ENCODE measurements at regions not wholly inside any gene's neighbourhood (a gene's known extent, or its start where the extent isn't known, plus 50 kb on each side); places are given as distances from the start of the nearest gene placed in this dataset.
A peak's percentile ranks its signal among the peaks of the same experiment; 100 is the strongest.
"Not testable (repeated sequence)": the region's sequence is repeated elsewhere in the genome, so short reads cannot be mapped to it uniquely, and the experiment has no call there.

DNA sequence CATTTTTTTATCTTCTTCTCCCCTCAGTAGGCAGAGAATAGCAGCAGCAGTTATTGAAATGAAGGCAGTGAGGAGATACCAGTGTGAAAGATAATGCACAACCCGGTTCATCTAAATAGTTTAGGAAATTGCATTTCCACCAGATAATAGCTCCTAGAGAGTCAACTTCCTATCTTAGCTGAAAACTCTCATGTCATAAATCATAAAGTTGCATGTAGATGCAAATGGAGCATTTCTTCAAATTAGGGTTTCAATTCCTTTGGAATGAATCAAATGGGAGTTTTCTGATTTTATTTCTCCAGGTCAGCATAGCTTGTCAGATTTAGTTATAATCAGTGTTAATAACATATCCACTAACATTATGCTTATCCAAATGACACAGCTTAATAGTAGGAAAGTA is 335.3 kb downstream of the CNTNAP4 start:
- DNase-seq, result no peak

DNA sequence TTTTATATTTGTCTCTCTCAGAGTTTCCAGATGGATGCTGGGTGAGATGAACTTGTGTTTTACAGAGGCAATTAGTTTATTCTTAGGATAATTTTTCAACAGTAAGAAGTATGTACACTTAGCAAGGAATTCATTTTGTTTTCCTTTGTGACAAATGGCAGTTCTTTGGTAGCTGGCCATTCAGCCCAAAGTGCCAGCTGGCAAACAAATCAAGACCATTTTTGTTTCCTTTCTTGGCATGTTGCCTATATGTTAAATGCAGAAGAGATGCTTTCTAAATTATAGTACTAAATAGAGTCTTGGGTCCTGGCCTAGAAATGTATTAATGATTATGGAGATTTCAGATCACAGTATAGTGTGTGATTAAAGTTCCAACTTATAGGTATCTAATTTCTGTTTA is 337.1 kb downstream of the CNTNAP4 start:
- DNase-seq, result no peak

DNA sequence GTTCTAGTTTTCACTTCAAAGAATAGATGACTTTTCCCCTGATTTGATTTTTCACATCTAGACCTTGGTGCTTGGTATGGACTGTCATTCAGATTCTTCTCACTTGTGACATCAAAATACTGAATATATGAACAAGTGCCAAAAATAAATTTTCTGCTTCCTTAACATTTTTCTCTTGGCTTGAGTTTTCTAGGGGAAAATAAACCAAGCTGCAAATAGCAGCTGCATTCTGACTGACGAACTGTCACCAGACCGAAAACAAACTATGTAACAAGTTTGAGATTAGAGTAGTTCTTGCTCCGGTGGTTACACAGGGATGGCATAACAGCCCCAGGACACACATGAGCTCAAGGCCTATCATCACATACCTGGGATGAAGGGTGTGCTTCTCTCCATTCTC is 345.7 kb downstream of the CNTNAP4 start:
- no peak for DNase-seq

DNA sequence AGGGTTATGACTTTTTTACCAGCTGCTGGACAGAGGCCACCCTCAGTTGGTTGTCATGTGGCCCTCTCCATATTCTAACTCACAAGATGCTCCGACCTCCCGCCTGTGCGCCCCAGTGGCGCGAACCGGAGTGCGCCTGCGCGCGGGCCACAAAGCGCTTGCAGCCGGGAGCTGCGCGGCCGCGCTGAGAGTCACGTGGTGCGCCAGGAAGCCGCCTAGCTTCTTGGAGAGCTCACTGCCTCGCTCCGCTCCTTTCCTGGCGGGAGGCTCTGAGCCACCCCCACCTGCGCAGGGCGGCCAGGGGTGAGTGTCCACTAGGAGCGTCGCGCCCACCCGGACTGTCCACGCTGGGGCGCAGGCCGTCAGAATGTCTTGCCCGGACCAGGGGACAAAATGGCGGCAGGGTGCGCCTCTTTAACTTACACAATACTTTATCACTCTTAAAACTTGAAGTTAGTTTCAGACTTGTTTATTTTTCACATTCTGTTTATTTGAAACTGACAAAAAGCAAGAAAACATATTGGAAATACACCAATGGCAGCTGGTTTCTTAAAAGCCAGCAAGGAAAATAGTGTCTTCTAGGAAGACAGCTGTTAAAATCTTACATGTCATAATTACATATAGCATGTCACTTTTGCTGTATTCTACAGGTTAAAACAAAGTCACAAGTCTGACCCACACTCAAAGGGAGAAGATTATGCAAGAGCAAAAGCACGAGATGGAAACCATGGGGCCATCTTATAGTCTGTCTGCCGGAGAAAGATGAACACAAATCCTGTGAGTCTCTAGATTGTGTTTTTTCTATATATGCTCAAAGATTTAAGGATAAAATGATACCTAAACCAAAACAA is 357.9 kb downstream of the CNTNAP4 start:
- peak; percentile 12 to 21 for DNase-seq

DNA sequence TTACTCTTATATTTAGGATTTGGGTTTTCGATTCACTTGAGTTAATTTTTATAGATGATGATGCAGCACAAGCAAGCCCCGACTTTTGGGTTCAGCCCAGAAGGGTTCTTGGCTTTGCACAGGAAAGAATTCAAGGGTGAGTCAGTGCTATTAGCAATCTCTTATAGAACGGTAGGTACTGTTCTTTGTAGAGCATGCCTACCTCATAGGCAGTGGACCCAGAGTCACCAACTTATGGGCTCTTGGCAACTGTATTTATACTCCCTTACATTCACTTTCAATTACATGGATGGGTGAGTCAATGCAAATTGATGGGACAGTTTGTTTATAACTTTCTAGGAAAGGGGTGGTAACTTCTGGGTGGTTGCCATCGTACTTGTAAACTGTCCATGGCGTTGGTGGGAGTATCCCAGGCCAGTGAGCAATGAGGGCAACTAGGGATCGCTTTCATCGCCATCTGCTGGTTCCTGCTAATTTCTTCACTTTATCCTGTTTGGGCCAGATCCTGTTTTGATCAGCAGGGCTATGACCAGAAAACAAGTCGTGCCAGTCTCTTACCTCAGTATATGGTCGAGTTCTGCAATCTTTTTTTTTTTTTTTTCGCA is 362.6 kb downstream of the CNTNAP4 start:
- DNase-seq, result no peak

DNA sequence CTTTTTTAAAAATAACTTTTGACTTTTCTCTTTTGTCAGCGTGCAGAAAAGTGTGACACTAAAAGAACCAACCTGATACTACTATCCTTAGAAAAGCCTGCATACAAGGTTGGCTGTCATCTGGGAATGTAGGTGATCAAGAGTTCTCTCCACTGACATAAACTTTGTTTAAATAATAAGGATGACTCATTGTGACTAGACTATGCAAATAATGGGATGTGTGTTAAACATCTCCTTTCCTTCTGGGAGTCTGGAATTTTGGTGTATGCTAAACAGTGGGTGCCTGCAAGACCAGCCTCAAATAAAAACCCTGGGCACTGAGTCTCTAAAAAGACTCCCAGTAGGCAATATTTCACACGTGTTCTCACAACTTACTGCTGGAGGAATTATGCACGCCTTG is 373.4 kb downstream of the CNTNAP4 start:
- DNase-seq, result no peak

DNA sequence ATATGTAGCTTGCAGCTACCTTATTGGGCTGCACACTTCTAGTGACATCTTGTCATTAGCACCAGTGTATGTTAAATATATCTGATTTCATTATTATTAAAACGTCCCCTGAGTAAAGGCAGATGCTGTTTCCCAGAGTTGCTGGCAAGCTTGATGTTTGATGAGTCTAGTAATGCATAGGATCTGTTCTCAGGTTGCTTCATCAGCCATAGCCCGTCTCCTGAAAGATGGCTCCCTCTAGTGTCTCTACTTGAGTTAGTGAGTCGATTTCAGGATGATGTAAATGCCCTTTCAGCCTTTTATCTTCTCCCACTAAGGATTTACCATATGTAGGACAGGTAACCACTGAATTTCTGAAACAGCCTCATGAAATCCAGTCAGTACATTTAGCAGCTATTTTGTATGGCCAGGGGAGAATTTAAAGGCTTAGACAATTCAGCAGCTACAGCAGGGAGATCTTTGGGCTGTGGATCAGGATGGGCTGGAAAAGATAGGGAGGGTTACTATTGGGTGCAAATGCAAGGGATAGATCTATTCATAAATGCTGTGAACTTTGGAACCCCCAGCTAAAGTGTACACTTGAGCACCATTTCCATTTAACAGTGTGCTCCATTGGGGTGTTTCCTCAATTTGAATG is 376.3 kb downstream of the CNTNAP4 start:
- DNase-seq, result no peak

DNA sequence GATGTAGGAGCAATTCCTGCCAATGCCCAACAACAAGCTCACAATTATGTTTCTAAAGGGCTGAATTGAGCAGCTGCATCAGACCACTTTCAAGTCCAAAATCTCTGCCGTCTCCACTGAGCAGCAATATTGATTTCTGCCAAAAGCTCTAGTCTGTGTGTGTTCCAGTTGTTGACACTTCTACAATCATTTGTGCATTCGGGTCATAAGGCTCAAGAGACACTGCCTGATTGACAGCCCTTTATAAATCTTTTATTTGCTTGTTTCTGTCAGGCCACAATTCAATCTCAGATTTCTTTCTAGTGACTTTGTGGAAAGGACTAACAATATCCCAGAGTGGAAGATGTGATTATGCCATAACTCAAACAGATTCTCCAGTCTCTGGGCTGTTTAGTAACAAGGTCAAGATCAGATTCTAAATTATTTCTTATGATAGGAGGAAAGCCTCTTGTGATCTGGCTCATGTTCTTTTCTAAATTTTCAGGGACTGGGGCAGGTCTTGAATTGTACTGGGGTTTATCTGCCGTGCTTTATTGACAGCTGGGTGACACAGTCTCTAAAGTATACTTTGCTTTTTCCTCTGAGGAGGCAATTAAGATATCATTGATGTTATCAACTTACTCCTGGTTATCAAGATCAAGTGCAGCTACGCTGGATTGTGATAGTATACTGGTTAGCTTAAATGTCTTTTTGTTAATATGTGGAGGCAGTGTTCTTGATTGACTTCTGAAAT is 377.1 kb downstream of the CNTNAP4 start:
- no peak for DNase-seq

DNA sequence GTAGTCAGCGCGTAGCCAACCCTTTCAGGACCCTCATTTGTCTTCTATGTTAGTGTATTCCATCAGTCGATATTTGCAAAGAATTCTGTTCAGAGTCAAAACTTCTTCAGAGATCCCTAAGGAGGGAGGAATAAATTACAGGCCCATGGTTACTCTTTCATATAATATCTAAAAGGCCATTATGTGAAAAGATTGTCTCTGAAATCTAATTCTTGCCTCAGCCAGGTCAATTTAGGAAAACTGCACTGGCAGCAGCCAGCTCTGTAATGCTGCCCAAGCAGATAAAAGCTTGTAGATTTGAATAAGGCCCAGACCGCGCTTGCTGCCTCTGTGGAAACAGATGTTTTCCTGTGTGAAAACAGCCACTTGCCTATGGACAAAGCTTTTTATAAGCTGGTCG is 379.8 kb downstream of the CNTNAP4 start:
- no peak for DNase-seq

DNA sequence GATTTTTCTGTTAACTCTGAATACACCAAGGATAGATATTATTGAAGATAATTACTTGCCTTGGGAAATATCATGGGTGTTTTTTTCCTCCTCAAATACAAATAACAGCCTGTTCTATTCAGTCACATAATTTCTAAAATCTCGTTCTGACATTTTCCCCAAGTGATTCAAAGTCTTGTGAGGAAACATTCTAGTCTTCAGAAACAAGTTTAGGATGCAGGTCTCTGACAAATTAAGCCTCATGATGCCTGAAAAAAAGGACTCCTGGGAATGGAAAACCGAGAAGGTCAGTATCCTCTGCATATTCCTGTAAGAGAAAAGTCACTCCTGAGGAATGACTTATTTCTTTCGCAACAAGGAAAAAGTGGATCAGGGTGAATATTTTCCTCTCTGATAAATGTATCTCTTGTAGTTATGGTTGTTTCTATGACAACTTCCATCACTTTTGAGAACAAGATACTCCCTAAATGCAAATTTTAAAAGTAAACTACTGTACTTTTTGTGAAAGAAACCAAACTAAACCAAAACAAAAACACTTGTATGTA is 384.6 kb downstream of the CNTNAP4 start:
- DNase-seq, result no peak

DNA sequence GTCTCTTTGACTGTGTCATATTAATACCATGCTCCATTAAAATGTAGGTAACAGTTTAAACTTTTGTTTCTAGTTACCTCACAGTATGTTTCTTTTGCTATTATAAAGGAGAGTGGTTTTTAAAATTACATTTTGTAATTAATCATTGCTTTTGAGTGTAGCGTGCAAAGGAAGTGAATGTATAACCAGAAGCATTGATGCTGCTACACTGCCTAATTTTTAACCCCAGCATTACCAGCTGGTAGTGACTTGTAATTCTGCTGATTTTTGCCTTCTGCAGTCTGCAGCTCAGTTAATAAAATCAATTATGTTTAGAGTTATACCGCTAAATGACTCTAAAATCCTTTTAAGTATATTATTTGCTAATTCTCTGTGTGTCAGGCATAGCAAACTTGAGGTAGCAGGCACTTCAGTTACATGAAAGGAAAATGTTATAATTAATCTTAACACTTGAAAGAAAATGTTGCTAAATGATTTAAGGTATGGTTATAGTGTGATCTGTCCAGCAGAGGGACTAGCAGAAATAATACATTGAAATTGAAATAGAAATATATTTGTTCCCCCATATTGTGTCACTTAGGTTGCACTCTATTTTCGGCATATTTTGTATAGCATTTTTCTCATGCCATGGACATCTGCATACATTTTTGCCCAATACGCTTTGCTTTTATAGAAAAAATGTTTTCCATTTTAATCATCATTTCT is 388.5 kb downstream of the CNTNAP4 start:
- DNase-seq, result no peak

DNA sequence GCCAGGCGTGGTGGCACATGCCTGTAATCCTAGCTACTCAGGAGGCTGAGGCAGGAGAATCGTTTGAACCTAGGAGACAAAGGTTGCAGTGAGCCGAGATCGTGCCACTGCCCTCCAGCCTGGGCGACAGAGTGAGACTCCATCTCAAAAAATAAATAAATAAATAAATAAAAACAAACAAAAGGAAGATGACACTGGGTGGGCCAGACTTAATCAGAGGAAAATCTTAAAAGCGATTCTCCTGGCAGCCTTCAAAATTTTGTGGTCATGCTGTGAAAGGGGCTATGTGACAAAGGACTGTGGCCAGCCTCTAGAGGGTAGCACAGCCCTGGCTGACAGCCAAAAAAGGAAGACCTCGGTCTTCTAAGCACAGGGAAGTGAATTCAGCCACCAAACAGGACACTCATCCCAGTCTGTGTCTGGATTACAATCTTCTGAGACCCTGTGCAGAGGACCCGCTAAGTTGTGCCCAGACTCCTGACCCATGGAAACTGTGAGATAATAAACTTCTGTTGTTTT is 391.1 kb downstream of the CNTNAP4 start:
- DNase-seq, result no peak

DNA sequence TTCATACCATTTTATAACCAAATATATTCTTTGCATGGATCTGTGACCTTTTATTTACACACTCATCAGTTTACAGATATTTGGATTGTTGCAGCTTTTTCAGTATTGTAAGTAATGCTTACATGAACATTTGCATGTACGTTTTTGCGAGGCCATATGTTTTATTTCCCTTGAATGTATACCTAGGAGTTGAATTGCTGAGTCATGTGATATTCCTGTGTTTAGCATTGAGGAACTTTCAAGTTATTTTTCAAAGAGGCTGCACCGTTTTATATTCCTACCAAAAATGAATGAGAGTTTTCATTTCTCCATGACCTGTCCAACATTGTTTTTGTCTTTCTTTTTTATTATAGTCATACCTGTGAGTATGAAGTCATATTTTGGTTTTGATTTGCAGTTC is 392.1 kb downstream of the CNTNAP4 start:
- no peak for DNase-seq

DNA sequence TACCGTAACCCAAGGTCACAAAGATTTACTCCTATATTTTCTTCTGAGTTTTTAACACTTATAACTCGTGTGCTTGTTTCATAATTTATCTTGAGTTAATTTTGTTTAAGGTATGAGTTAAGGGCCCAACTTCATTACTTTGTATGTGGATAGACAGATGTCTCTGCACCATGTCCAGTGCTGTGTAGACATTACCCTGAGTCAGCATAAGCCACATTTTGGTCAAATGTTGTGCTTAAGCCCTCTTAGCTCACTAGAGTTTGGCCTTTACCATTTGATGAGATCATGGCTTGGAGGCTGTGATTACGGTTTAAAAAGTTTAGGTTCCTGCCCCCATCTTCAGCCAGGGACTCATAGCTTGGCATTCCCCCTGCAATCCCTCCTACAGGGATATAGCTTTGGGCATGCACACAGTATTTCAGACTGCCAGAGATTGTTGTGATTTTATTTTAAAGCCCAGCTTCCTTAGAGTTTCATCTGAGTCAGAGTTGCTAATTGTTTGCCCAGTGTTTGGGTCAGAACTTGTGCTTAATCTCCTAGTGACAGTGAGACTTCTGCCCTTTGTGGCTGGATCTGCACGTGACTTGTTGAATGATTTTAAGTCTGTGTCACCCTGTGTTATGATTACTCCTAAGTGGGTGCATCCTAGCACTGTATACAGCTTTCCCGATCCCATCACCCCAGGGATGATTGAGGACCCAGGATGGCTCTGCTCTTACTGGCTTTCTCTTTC is 393.1 kb downstream of the CNTNAP4 start:
- DNase-seq, result no peak

DNA sequence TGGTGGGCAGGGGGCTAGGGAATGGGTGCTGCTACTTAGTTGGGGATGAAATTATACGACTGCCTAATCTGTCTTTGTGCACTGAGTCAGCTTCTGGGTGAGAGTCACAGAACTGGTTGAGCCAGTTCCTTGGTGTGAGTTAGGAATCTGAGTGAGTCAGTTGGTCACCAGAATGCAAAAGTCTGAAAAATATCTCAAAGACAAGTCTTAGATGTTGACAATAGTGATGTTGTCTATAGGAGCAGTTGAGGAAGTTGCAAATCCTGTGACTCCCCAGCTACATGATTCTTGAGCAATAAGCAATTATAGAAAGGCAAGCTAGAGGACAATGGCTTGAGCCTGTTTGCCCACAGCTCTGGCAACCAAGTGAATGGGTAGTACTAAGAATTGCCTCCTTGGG is 399.2 kb downstream of the CNTNAP4 start:
- no peak for DNase-seq

DNA sequence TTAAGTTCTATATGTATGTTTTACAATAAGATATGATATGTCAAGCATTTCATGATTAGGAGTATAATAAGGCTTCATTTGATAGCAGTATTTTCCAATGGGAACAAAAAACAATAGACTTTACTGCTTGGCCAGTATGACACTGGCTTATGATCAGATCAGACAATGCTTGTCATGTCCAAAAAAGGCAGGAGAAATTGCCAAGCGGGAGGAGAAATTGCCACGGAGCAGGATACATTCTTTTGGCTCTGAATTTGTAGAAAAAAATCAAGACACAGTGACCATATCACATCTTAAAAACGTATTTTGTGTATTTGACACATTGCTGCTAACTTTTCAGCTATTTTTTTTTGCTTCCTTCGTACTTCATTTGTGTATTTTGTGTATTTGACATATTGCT is 404.1 kb downstream of the CNTNAP4 start:
- DNase-seq, result no peak

DNA sequence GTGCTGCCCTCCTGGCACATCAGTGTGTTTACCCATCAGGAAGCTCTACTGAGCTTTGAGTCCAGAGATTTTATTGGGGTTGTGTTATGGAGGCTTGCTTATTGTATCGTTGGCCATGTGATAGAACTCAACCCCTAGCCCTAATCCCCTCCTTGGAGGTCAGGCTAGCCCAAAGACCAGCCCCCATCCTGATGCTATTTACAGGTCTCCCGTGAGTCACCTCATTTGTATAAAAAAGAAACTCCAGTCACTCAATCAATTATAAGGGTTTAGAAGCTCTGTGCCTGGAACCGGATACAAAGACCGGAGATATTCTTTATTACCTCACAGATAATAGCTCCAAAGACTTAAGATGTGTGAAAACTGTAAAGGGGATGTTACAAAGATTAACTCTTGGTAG is 405.9 kb downstream of the CNTNAP4 start:
- no peak for DNase-seq

DNA sequence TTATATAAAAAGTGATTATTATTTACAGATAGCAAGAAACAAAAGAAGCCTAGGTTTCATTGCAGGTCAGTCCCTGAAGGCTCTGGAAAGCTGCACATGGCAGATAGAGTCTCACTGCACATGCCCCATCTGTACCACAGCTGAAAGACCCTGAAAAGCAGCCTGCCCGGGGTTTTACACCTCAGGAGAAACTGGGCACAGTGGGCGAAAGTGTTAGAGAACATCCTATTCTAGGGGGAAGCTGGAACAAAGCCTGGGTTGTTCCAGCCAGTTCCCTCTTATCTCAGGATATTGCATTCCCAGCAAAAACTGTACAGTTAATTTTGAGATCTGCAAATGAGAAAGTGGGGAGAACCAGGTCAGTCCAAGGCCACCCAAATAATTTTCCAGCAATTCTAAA is 419.7 kb downstream of the CNTNAP4 start:
- DNase-seq, result no peak

DNA sequence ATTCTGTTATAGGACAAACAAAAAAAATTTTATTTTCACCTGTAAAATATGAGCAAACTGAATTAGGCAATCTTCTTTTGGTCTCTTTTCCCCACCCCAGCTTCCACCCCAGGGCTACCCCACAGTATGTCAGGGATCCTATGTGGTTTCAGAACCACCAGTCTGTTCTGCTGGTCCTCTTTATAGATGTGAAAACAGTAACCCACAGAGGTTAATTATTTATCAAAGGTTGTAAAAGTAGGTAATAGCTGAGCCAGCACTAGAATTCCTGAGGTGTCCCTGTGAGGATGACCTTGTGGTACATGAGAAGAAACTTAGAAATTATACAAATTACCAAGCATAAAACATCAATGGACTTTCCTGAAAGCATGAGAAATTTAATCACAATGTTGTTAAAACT is 428.7 kb downstream of the CNTNAP4 start:
- no peak for DNase-seq

DNA sequence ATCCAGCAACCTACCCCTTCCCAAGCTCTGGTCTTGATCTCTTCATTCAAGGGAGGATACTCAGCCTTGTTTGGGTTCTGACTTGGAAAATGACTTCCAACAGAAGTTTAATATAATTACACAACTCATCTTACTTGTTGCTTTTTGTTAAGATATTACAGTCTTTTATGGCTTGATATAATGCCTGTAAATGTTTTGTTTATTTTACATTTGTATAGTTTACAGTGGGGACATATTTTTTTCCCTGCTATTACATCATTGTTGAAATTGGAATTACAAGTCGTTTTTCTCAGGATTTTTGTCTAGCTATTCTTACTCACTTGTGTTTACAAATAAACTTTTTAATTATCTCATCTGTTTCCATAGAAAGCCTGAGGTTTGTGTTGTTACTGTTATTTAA is 436.0 kb downstream of the CNTNAP4 start:
- no peak for DNase-seq

DNA sequence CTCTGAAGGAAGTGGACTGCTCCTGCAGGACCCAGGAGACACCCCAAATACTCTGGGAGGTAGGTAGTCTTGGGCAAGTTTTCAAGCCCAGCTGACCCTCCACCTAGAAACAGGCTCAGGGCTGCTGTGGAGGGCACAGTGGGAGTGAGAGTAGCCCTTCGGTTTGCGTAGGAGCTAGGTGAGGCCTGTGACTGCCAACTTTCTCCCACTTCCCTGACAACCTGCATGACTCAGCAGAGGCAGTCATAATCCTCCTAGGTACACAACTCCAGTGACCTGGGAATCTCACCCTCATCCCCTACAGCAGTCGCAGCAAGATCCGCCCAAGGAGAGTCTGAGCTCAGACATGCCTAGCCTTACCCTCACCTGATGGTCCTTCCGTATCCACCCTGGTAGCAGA is 439.1 kb downstream of the CNTNAP4 start:
- DNase-seq, result not testable (repeated sequence)

DNA sequence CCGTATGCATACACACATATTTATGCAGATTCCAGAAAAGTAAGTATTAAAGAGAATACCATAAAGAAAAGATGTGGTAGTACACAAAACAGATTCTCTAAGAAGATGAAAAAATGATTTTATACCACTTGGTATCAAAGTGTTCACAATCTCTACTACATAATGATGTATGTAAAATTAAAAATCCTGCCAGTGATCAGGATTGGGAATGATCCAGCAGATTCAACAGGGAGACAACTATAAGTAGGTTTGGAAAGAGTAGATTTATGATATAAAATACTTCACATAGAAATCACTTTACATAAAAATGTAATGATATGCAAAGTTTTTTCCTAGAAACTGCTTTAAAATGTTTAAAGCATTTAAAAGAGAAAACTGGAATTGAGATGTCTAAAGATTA is 447.0 kb downstream of the CNTNAP4 start:
- DNase-seq, result no peak

All from CD4-positive, alpha-beta T cell treated with Interferon alpha-2 for 1 hour (primary cell).